K562 (cell line): ENCODE measurements at regions not wholly inside any gene's neighbourhood (a gene's known extent, or its start where the extent isn't known, plus 50 kb on each side); places are given as distances from the start of the nearest gene placed in this dataset.

Experiments used
- ATAC-seq: fragments of 200-7000 bp; cut with Tn5 transposase; 3 replicates; pipeline ENCODE4 v1.9.1; 2020; ENCODE audit warnings: moderate library complexity
- BruUV-seq: library from RNA; stranded (reverse); fragments of 400-500 nt; replicated peaks from 2 replicates; lab custom pipeline; 2021; lab: Mats Ljungman, UMichigan
- CTCF ChIA-PET: fragments of 300-600 bp; formaldehyde crosslinking; extraction: SDS; loops from one replicate; lab custom pipeline; 2021; ENCODE audit warnings: low intra/inter-chr PET ratio; lab: Yijun Ruan, JAX
- POLR2A ChIA-PET: fragments of 300-600, 350-650 bp; sonication (Branson Sonifier 250); formaldehyde crosslinking; extraction: SDS; loops from one replicate; lab custom pipeline; 2021; ENCODE audit warnings: antibody characterized with exemption, inconsistent platforms; lab: Yijun Ruan, JAX
- DNase-seq, 4 experiments: peaks; one replicate each; pipeline versions ENCODE4 v3.0.0 to v3.0.0-alpha.2; 2011 to 2018; ENCODE audit warnings: low spot score in 3 of 4, mixed read lengths in 3 of 4; ENCODE audit errors: extremely low read depth in 1 of 4
- FAIRE-seq: peaks from 2 replicates; lab custom pipeline; 2011; peaks lifted over from hg19 to GRCh38; lab: Jason Lieb, UNC
- H2AFZ ChIP-seq: 2 replicates; pipeline ENCODE4 v1.6.0; 2011; ENCODE audit warnings: low read depth, low read length, control low read depth, inconsistent platforms
- H3K27ac ChIP-seq: fragments of 200-600 bp; 3 replicates; pipeline ENCODE4 v1.8.0; 2011; ENCODE audit warnings: low read depth, mild to moderate bottlenecking, control low read depth, inconsistent platforms, low read length, moderate library complexity, mixed read lengths; ENCODE audit errors: extremely low read depth
- H3K27me3 ChIP-seq, 2 experiments: fragments of 300-600 bp in 1 of 2; 2 replicates in 1 of 2; 3 replicates in 1 of 2; pipeline versions ENCODE4 v1.6.0 to v1.8.0; 2011; ENCODE audit warnings: inconsistent platforms in 2 of 2, low read length in 2 of 2, mild to moderate bottlenecking in 1 of 2, mixed read lengths in 1 of 2, moderate library complexity in 1 of 2; ENCODE audit not compliant: control insufficient read depth in 2 of 2, insufficient read depth in 2 of 2
- H3K36me3 ChIP-seq: fragments of 300-600 bp; 3 replicates; pipeline ENCODE4 v1.8.0; 2011; ENCODE audit warnings: mild to moderate bottlenecking, low read length, inconsistent platforms; ENCODE audit not compliant: control insufficient read depth, insufficient read depth
- H3K4me1 ChIP-seq, 2 experiments: fragments of 200-600 bp in 1 of 2; replicated peaks in 1 of 2; 2 replicates in 1 of 2; 3 replicates in 1 of 2; pipeline versions ENCODE4 v1.5.1 to v1.8.0; 2011; ENCODE audit warnings: inconsistent platforms in 2 of 2, low read length in 2 of 2, mild to moderate bottlenecking in 1 of 2, mixed read lengths in 1 of 2, moderate library complexity in 1 of 2; ENCODE audit not compliant: control insufficient read depth in 2 of 2, insufficient read depth in 2 of 2
- H3K4me2 ChIP-seq: 2 replicates; pipeline ENCODE4 v1.6.1; 2011; ENCODE audit warnings: low read length, control low read depth, inconsistent platforms, mixed read lengths; ENCODE audit not compliant: insufficient read depth
- H3K4me3 ChIP-seq: fragments of 200-600 bp; sonication (generic), shearing (Covaris generic); 2 replicates; pipeline ENCODE4 v1.5.1; 2016; ENCODE audit warnings: control low read depth, inconsistent platforms
- H3K79me2 ChIP-seq: fragments of 200-600 bp; 3 replicates; pipeline ENCODE4 v1.8.0; 2011; ENCODE audit warnings: low read length, inconsistent platforms; ENCODE audit not compliant: control insufficient read depth, insufficient read depth
- H3K9ac ChIP-seq, 2 experiments: 2 replicates each; pipeline versions ENCODE4 v1.6.0 to v1.6.1; 2011; ENCODE audit warnings: low read depth in 2 of 2, low read length in 2 of 2, control low read depth in 1 of 2, inconsistent platforms in 1 of 2, mild to moderate bottlenecking in 1 of 2, mixed read lengths in 1 of 2; ENCODE audit not compliant: insufficient read depth in 1 of 2
- H3K9me1 ChIP-seq: one replicate; pipeline ENCODE4 v1.6.0; 2011; ENCODE audit warnings: inconsistent platforms, mild to moderate bottlenecking, low read length, moderate library complexity; ENCODE audit not compliant: control insufficient read depth, insufficient read depth
- H3K9me3 ChIP-seq: replicated peaks from 2 replicates; pipeline ENCODE4 v1.5.1; 2011; ENCODE audit warnings: low read depth, low read length, inconsistent platforms; ENCODE audit not compliant: control insufficient read depth, insufficient read depth
- H4K20me1 ChIP-seq: replicated peaks from 2 replicates; pipeline ENCODE4 v1.6.1; 2011; ENCODE audit warnings: low read length, inconsistent platforms, mixed read lengths; ENCODE audit not compliant: control insufficient read depth, insufficient read depth
- CEBPG ChIP-seq, 3 experiments: fragments of 200-800 bp in 1 of 3; sonication (Bioruptor generic) in 1 of 3; sonication (generic) in 1 of 3; formaldehyde crosslinking in 1 of 3; IDR thresholded peaks in 2 of 3; conservative IDR thresholded peaks in 1 of 3; 2 replicates each; pipeline versions ENCODE4 v1.6.1 to v1.8.0; 2016 to 2022; ENCODE audit warnings: missing compliant biosample characterization in 2 of 3, missing genetic modification characterization in 2 of 3, mild to moderate bottlenecking in 1 of 3, missing genetic modification reagents in 1 of 3
- EP300 ChIP-seq: IDR thresholded peaks from 2 replicates; pipeline ENCODE4 v1.6.1; 2012; ENCODE audit warnings: low read length, improper control_type of control experiment
- HINFP ChIP-seq: fragments of 450-650 bp; conservative IDR thresholded peaks from 2 replicates; pipeline ENCODE4 v1.6.1; 2016; ENCODE audit warnings: missing genetic modification characterization, low read depth, mild to moderate bottlenecking, control low read depth, missing compliant biosample characterization
- MXI1 ChIP-seq: IDR thresholded peaks from 2 replicates; pipeline ENCODE4 v1.6.1; 2011; ENCODE audit warnings: low read depth, mild to moderate bottlenecking, improper control_type of control experiment, low read length
- NFE2L1 ChIP-seq: fragments of 450-650 bp; IDR thresholded peaks from 2 replicates; pipeline ENCODE4 v1.6.1; 2016; ENCODE audit warnings: missing genetic modification characterization, low read depth, mild to moderate bottlenecking, missing compliant biosample characterization, moderate library complexity, borderline replicate concordance
- NR4A1 ChIP-seq, 2 experiments: fragments of 250-450 bp in 1 of 2; fragments of 450-650 bp in 1 of 2; sonication (Bioruptor Pico) in 1 of 2; IDR thresholded peaks; 2 replicates each; pipeline versions ENCODE4 v1.4.0 to v1.6.1; 2016 to 2020; ENCODE audit warnings: mild to moderate bottlenecking in 2 of 2, missing compliant biosample characterization in 1 of 2, missing genetic modification characterization in 1 of 2, moderate library complexity in 1 of 2
- PTTG1 ChIP-seq: fragments of 450-650 bp; IDR thresholded peaks from 2 replicates; pipeline ENCODE4 v1.6.1; 2016; ENCODE audit warnings: low read depth, mild to moderate bottlenecking, missing genetic modification characterization, missing compliant biosample characterization
- WGBS: fragments of 100-300 bp; shearing (Covaris generic); methylation state at CpG from one replicate; pipeline ENCODE4 v1.1.6; 2016; ENCODE audit warnings: low coverage, mixed read lengths; ENCODE audit not compliant: insufficient coverage; ENCODE audit errors: missing lambda C conversion rate; 5-methylcytosine and 5-hydroxymethylcytosine counted together
- in situ Hi-C: fragments of 300-500 bp; cut with MboI; formaldehyde crosslinking; loops from 4 replicates; pipeline ENCODE4 v1.15.0; 2018; ENCODE audit warnings: inconsistent platforms, mixed read lengths
- intact Hi-C: fragments of 100-400 bp; cut with micrococcal nuclease; formaldehyde crosslinking; loops from 2 replicates; pipeline ENCODE4 v1.14.2; 2022
- TF ChIP-seq, protein P1 (sequence below), 2 experiments: fragments of 250-450 bp in 1 of 2; fragments of 450-650 bp in 1 of 2; sonication (Bioruptor Pico) in 1 of 2; IDR thresholded peaks; 2 replicates each; pipeline versions ENCODE4 v1.6.1 to v1.8.0; 2016 to 2021; ENCODE audit warnings: mild to moderate bottlenecking in 2 of 2, moderate library complexity in 2 of 2, missing compliant biosample characterization in 1 of 2, missing genetic modification characterization in 1 of 2
- TF ChIP-seq, protein P2 (sequence below): sonication (generic); formaldehyde crosslinking; IDR thresholded peaks from 2 replicates; pipeline ENCODE4 v1.8.0; 2022; ENCODE audit warnings: mild to moderate bottlenecking, low read depth, missing genetic modification reagents
- TF ChIP-seq, protein P3 (sequence below): fragments of 250-450 bp; sonication (Bioruptor Pico); IDR thresholded peaks from 2 replicates; pipeline ENCODE4 v1.4.0; 2020

- FAIRE-seq, result no peak
- Histone ChIP-seq H3K27me3 (no peaks in the 10 kb centered on the region), H3K9ac (no peak overlapping the region), H3K9me3 (no peaks in the 10 kb centered on the region), H4K20me1 (no peaks in the 10 kb centered on the region; the same call in 1 of the 2 replicates), H3K36me3 (no peaks in the 10 kb centered on the region), H3K4me3 (no peak overlapping the region), H3K79me2 (no peaks in the 10 kb centered on the region), H2AFZ (no peak overlapping the region), H3K4me1 (no peaks in the 10 kb centered on the region), H3K27ac (no peak overlapping the region), H3K4me2 (no peak overlapping the region), H3K9me1 (no peaks in the 10 kb centered on the region)
- intact Hi-C loops, result no loop called here
- POLR2A ChIA-PET, result no interaction called here
- BruUV-seq, result no TSS peak
- WGBS, result 0% methylated on average over 2 of the region's 2 CpGs
- no peak for ATAC-seq
- DNase-seq, result no peak
- CTCF ChIA-PET, result no interaction called here
- in situ Hi-C loops, result no loop called here
- TF ChIP-seq EP300 (no peak), MXI1 (no peak), HINFP (tag) (no peak), NR4A1 (CRISPR knock-in tag; IDR thresholded peaks at IDR 0.05) (no peak), NR4A1 (tag; IDR thresholded peaks at IDR 0.05) (no peak), CEBPG (CRISPR knock-in tag; IDR thresholded peaks at IDR 0.05) (no peak), CEBPG (tag; conservative IDR thresholded peaks at IDR 0.05 in 1 of 2, IDR thresholded peaks at IDR 0.05 in 1 of 2) (no peak), NFE2L1 (tag) (no peak), PTTG1 (tag) (no peak)
- TF ChIP-seq, protein P1, sequence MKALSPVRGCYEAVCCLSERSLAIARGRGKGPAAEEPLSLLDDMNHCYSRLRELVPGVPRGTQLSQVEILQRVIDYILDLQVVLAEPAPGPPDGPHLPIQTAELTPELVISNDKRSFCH (CRISPR knock-in tag; IDR thresholded peaks at IDR 0.05), result no peak
- TF ChIP-seq, protein P1 (tag; IDR thresholded peaks at IDR 0.05), result no peak
- TF ChIP-seq, protein P2, sequence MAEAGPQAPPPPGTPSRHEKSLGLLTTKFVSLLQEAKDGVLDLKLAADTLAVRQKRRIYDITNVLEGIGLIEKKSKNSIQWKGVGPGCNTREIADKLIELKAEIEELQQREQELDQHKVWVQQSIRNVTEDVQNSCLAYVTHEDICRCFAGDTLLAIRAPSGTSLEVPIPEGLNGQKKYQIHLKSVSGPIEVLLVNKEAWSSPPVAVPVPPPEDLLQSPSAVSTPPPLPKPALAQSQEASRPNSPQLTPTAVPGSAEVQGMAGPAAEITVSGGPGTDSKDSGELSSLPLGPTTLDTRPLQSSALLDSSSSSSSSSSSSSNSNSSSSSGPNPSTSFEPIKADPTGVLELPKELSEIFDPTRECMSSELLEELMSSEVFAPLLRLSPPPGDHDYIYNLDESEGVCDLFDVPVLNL (CRISPR knock-in tag), result no peak
- TF ChIP-seq, protein P3, sequence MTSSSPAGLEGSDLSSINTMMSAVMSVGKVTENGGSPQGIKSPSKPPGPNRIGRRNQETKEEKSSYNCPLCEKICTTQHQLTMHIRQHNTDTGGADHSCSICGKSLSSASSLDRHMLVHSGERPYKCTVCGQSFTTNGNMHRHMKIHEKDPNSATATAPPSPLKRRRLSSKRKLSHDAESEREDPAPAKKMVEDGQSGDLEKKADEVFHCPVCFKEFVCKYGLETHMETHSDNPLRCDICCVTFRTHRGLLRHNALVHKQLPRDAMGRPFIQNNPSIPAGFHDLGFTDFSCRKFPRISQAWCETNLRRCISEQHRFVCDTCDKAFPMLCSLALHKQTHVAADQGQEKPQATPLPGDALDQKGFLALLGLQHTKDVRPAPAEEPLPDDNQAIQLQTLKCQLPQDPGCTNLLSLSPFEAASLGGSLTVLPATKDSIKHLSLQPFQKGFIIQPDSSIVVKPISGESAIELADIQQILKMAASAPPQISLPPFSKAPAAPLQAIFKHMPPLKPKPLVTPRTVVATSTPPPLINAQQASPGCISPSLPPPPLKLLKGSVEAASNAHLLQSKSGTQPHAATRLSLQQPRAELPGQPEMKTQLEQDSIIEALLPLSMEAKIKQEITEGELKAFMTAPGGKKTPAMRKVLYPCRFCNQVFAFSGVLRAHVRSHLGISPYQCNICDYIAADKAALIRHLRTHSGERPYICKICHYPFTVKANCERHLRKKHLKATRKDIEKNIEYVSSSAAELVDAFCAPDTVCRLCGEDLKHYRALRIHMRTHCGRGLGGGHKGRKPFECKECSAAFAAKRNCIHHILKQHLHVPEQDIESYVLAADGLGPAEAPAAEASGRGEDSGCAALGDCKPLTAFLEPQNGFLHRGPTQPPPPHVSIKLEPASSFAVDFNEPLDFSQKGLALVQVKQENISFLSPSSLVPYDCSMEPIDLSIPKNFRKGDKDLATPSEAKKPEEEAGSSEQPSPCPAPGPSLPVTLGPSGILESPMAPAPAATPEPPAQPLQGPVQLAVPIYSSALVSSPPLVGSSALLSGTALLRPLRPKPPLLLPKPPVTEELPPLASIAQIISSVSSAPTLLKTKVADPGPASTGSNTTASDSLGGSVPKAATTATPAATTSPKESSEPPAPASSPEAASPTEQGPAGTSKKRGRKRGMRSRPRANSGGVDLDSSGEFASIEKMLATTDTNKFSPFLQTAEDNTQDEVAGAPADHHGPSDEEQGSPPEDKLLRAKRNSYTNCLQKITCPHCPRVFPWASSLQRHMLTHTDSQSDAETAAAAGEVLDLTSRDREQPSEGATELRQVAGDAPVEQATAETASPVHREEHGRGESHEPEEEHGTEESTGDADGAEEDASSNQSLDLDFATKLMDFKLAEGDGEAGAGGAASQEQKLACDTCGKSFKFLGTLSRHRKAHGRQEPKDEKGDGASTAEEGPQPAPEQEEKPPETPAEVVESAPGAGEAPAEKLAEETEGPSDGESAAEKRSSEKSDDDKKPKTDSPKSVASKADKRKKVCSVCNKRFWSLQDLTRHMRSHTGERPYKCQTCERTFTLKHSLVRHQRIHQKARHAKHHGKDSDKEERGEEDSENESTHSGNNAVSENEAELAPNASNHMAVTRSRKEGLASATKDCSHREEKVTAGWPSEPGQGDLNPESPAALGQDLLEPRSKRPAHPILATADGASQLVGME, result no peak
These were observed 465.9 kb downstream of the GATA3 start for GRCh38 chr10:8520382-8520781.
